ENCODE measurements at regions not wholly inside any gene's neighbourhood (a gene's known extent, or its start where the extent isn't known, plus 50 kb on each side); places are given as distances from the start of the nearest gene placed in this dataset.
A peak's percentile ranks its signal among the peaks of the same experiment; 100 is the strongest.

DNA sequence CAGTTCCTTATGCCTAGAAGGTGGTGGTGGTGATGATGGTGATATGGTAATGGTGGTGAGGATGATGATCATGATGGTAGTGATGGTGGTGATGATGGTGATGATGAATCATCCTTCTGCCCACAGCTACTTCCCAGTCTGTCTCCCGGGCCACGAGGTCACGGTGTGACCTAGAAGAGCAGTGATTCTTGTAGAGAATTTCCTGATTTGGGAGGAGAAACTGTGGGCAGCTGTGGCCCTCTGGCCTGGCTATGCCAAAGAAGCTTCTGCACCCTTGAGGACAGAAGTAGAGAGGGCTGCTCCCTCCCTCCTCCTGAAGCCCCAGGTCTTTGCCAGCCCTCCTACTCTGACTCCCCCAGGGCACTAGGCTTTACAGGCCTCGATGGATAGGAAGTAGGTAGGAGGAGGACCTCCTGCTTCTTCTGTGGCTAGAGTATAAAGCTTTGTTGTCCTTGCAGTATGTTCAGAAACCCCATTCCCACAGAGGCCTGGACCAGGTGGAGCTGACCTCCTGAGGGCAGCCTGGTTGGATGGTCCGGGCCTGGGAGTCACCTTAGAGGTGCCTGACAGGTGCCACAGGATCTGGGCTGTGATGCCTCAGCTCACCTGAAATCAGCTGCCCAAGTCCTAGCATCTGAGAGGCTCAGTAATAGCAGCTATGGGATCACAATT, 57.9 kb upstream of the EPAS1 start:
- no peak for DNase-seq (ENCODE audit: low read depth)

DNA sequence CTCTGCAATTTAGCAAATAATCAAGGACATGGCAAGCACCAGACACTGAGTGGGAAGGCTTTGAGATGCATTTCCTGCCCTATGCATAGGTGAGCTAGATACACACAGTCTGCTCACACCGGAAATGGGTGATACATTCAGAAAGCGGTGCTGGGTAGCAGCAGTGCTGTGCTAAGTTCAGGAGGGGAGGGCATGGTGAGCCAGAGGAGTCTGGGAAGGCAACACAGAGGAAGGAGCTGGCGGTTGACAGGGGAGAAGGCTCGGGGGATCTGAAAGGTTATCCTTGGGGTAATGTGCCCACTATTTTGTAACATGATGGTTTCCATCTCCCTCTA, 57.4 kb upstream of the EPAS1 start:
- DNase-seq (ENCODE audit: low read depth): peak; percentile 43

DNA sequence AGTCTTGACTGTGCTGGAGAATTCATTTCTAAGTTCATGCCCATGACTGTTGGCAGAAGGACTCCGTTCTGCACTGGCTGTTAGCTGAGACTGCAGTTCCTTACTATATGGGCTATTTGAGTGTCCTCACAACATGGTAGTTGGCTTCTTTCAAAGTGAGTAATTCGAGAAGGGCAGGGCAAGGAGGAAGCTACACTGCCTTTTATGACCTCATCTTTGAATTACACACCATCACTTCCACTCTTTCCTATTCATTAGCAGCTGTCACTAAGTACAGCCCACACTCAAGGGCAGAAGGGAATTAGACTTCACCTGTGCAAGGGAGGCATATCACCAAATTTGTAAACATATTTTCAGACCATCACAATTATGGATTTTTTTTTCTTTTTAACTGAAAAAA, 55.9 kb upstream of the EPAS1 start:
- DNase-seq (ENCODE audit: low read depth): no peak

DNA sequence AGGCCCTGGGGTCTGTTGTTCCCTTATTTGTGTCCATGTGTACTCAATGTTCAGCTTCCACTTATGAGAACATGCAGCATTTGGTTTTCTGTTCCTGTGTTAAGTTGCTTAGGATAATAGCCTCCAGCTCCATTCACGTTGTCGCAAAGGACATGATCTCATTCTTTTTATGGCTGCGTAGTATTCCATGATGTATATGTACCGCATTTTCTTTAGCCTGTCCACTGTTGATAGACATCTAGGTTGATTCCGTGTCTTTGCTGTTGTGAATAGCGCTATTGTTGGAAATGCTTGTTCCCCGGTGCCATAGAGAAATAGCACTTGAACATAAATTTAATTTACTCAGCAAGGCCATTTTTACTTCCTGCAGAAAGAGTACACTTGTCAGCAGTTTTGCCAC, 51.3 kb upstream of the EPAS1 start:
- DNase-seq (ENCODE audit: low read depth): no peak

DNA sequence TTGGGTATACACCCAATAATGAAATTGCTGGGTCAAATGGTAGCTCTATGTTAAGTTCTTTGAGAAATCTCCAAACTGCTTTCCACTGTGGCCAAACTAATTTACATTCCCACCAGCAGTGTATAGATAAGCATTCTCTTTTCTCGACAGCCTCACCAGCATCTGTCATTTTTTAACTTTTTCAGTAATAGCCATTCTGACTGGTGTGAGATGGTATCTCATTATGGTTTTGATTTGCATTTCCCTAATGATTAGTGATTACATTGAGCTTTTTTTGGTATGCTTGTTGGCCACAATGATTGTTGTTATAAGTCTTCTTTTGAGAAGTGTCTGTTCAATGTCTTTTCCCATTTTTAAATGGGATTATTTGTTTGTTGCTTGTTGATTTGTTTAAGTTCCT, 50.4 kb upstream of the EPAS1 start:
- DNase-seq (ENCODE audit: low read depth): no peak
